ENCODE measurements at regions not wholly inside any gene's neighbourhood (a gene's known extent, or its start where the extent isn't known, plus 50 kb on each side); places are given as distances from the start of the nearest gene placed in this dataset.

DNA sequence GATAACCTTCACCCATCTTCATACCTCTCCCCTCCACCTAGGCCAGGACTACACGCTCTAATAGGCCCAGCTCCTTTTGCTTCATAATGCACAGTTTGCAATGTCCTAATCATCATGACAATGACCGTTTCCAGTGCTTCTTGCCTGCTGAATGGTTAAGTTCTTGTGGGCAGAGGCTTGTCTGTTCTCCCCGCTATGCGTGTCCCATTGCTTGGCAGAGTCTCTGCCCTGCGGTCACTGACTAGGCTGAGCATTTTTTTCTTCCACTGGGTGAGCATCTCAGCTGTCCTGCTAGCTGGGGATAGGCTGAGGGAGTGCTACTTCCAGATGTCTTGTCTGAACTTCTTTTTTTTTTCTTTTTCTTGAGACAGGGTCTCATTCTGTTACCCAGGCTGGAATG is 314.7 kb downstream of the UQCRFS1 start:
- no peak for ATAC-seq
- Mint-ChIP-seq H3K36me3 (no peaks in the 10 kb centered on the region), H3K4me3 (no peak overlapping the region), H3K27ac (no peak overlapping the region), H3K4me1 (peaks cover 10% of the 10 kb centered on the region), H3K9me3 (no peaks in the 10 kb centered on the region), H3K27me3 (ENCODE audit: low read depth) (no peaks in the 10 kb centered on the region; the same call in 1 of the 2 replicates)
- ChIA-PET CTCF (interaction anchor here (1.3 to 1.4 kb wide), 2 partner anchors 161 to 222 kb away, joined by 3 read pairs; no protein-coding TSS in a partner anchor), POLR2A (no interaction called here)
- TF ChIP-seq MAX (CRISPR knock-in tag; IDR thresholded peaks at IDR 0.05) (no peak), CREB1 (CRISPR knock-in tag; IDR thresholded peaks at IDR 0.05) (no peak), TCF7 (CRISPR knock-in tag; IDR thresholded peaks at IDR 0.05; ENCODE audit: low read depth) (no peak), CREM (CRISPR knock-in tag; IDR thresholded peaks at IDR 0.05) (no peak), ZNF317 (CRISPR knock-in tag; IDR thresholded peaks at IDR 0.05; ENCODE audit: borderline replicate concordance, low read depth) (no peak), ARID4B (CRISPR knock-in tag; IDR thresholded peaks at IDR 0.05; ENCODE audit: borderline replicate concordance) (no peak), E2F5 (CRISPR knock-in tag; IDR thresholded peaks at IDR 0.05) (no peak), HMGXB4 (CRISPR knock-in tag; IDR thresholded peaks at IDR 0.05) (no peak), ZNF416 (CRISPR knock-in tag; IDR thresholded peaks at IDR 0.05) (no peak), TEAD4 (CRISPR knock-in tag; IDR thresholded peaks at IDR 0.05) (no peak)
- TF ChIP-seq, protein P1, sequence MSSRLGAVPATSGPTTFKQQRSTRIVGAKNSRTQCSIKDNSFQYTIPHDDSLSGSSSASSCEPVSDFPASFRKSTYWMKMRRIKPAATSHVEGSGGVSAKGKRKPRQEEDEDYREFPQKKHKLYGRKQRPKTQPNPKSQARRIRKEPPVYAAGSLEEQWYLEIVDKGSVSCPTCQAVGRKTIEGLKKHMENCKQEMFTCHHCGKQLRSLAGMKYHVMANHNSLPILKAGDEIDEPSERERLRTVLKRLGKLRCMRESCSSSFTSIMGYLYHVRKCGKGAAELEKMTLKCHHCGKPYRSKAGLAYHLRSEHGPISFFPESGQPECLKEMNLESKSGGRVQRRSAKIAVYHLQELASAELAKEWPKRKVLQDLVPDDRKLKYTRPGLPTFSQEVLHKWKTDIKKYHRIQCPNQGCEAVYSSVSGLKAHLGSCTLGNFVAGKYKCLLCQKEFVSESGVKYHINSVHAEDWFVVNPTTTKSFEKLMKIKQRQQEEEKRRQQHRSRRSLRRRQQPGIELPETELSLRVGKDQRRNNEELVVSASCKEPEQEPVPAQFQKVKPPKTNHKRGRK (CRISPR knock-in tag; IDR thresholded peaks at IDR 0.05; ENCODE audit: borderline replicate concordance) = no peak
- no peak for DNase-seq (ENCODE audit: low spot score)

DNA sequence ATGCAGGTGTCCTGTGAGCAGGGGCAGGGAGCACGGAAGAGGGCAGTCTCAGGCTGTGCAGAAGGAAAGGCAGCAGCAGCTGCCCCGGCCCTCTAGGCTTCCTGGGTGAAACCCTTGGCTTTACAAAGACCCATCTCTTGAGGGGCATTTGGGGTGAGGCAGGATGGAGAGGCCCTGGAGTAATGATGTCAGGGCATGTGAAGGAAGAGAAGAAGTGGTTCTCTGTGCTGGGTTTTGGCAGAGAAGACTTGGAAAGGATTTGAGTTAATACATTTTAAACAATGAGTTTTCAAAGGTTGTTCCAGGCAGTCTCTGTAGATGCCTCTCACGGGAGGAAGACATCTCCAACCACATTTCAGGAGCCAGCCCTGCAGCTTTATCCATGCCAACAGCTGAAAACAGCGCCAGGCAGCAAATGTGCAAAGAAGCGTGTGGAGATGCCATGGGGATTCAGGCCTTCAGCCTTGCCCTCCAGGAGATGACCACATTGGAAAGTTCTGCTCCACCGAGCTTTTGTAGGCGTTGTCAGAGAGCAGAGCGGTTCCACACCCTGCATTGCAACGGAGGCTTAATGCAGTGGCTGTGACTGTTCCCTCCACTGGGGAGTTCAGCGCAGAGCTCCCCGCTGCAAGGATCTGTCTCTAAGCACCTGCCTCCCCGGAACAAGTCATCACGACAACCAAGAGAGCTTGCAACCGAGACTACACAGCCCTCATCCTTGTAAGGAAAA is 322.8 kb downstream of the UQCRFS1 start:
- DNase-seq (ENCODE audit: low spot score) (no peak), ATAC-seq (no peak)
- Mint-ChIP-seq H3K9me3 (no peaks in the 10 kb centered on the region), H3K36me3 (no peaks in the 10 kb centered on the region), H3K27me3 (ENCODE audit: low read depth) (peaks cover 6% of the 10 kb centered on the region), H3K27ac (no peak overlapping the region), H3K4me1 (peaks cover 27% of the 10 kb centered on the region), H3K4me3 (no peak overlapping the region)
- no peak for TF ChIP-seq RELA (CRISPR knock-in tag; IDR thresholded peaks at IDR 0.05; ENCODE audit: borderline replicate concordance)
- no peak for TF ChIP-seq CDX4 (CRISPR knock-in tag; IDR thresholded peaks at IDR 0.05; ENCODE audit: borderline replicate concordance)
- no peak for TF ChIP-seq PRRX2 (CRISPR knock-in tag; IDR thresholded peaks at IDR 0.05)
- CTCF ChIA-PET = interaction anchor here (1.2 to 2.0 kb wide), 3 partner anchors 8 to 373 kb away, joined by 3 to 7 read pairs (median 4); no protein-coding TSS in a partner anchor
- POLR2A ChIA-PET = no interaction called here

Data from WTC11 (cell line).